ENCODE measurements at regions not wholly inside any gene's neighbourhood (a gene's known extent, or its start where the extent isn't known, plus 50 kb on each side); places are given as distances from the start of the nearest gene placed in this dataset.

GRCh38 chr12:98329589-98329988 lies 185.8 kb upstream of the TMPO start:
- DNase-seq (ENCODE audit: extremely low read depth in 1 of 4, low spot score in 3 of 4) (no peak), ATAC-seq (no peak), FAIRE-seq (no peak)
- Histone ChIP-seq H3K9ac (ENCODE audit: insufficient read depth in 1 of 2, low read depth in 2 of 2, low read length in 2 of 2) (no peak overlapping the region), H3K9me1 (ENCODE audit: control insufficient read depth, insufficient read depth, low read length) (no peaks in the 10 kb centered on the region), H3K9me3 (replicated peaks; ENCODE audit: control insufficient read depth, insufficient read depth, low read depth, low read length) (no peaks in the 10 kb centered on the region), H3K4me1 (replicated peaks in 1 of 2; ENCODE audit: control insufficient read depth in 2 of 2, insufficient read depth in 2 of 2, low read length in 2 of 2) (no peaks in the 10 kb centered on the region), H4K20me1 (replicated peaks; ENCODE audit: control insufficient read depth, insufficient read depth, low read length) (no peaks in the 10 kb centered on the region), H3K36me3 (ENCODE audit: control insufficient read depth, insufficient read depth, low read length) (no peaks in the 10 kb centered on the region), H3K27me3 (ENCODE audit: control insufficient read depth in 2 of 2, insufficient read depth in 2 of 2, low read length in 2 of 2) (no peaks in the 10 kb centered on the region), H3K79me2 (ENCODE audit: control insufficient read depth, insufficient read depth, low read length) (no peaks in the 10 kb centered on the region), H3K27ac (ENCODE audit: extremely low read depth, low read depth, low read length) (no peak overlapping the region), H2AFZ (ENCODE audit: low read depth, low read length) (no peak overlapping the region), H3K4me2 (ENCODE audit: insufficient read depth, low read length) (no peak overlapping the region), H3K4me3 (no peak overlapping the region)
- in situ Hi-C loops (cut with MboI) (no loop called here), intact Hi-C loops (cut with micrococcal nuclease) (no loop called here)
- no TSS peak for BruUV-seq (replicated peaks)
- ChIA-PET POLR2A (no interaction called here), CTCF (ENCODE audit: low intra/inter-chr PET ratio) (no interaction called here)
- 4% methylated on average over 5 of the region's 5 CpGs for WGBS (ENCODE audit: insufficient coverage, low coverage, missing lambda C conversion rate)
- TF ChIP-seq OTX1 (CRISPR knock-in tag; IDR thresholded peaks at IDR 0.05) (no peak), ZNF764 (CRISPR knock-in tag; IDR thresholded peaks at IDR 0.05; ENCODE audit: low read depth) (no peak), USF1 (CRISPR knock-in tag; IDR thresholded peaks at IDR 0.05) (no peak), ZC3H8 (IDR thresholded peaks at IDR 0.05) (no peak), LEF1 (IDR thresholded peaks at IDR 0.05) (no peak), PHF21A (IDR thresholded peaks at IDR 0.05; ENCODE audit: borderline replicate concordance, low read depth) (no peak), CBFA2T3 (IDR thresholded peaks at IDR 0.05) (no peak), ZC3H11A (IDR thresholded peaks at IDR 0.05; ENCODE audit: low read depth, low read length) (no peak), HES1 (IDR thresholded peaks at IDR 0.05; ENCODE audit: low read depth) (no peak), ZNF76 (CRISPR knock-in tag; IDR thresholded peaks at IDR 0.05; ENCODE audit: borderline replicate concordance) (no peak), ZZZ3 (IDR thresholded peaks at IDR 0.05) (no peak), HNRNPL (IDR thresholded peaks at IDR 0.05; ENCODE audit: low read depth, low read length) (no peak), PPARD (CRISPR knock-in tag; IDR thresholded peaks at IDR 0.05) (no peak)
- TF ChIP-seq, protein P1, sequence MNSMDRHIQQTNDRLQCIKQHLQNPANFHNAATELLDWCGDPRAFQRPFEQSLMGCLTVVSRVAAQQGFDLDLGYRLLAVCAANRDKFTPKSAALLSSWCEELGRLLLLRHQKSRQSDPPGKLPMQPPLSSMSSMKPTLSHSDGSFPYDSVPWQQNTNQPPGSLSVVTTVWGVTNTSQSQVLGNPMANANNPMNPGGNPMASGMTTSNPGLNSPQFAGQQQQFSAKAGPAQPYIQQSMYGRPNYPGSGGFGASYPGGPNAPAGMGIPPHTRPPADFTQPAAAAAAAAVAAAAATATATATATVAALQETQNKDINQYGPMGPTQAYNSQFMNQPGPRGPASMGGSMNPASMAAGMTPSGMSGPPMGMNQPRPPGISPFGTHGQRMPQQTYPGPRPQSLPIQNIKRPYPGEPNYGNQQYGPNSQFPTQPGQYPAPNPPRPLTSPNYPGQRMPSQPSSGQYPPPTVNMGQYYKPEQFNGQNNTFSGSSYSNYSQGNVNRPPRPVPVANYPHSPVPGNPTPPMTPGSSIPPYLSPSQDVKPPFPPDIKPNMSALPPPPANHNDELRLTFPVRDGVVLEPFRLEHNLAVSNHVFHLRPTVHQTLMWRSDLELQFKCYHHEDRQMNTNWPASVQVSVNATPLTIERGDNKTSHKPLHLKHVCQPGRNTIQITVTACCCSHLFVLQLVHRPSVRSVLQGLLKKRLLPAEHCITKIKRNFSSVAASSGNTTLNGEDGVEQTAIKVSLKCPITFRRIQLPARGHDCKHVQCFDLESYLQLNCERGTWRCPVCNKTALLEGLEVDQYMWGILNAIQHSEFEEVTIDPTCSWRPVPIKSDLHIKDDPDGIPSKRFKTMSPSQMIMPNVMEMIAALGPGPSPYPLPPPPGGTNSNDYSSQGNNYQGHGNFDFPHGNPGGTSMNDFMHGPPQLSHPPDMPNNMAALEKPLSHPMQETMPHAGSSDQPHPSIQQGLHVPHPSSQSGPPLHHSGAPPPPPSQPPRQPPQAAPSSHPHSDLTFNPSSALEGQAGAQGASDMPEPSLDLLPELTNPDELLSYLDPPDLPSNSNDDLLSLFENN (IDR thresholded peaks at IDR 0.05; ENCODE audit: low read depth in 2 of 2, low read length in 2 of 2): no peak
- TF ChIP-seq, protein P2, sequence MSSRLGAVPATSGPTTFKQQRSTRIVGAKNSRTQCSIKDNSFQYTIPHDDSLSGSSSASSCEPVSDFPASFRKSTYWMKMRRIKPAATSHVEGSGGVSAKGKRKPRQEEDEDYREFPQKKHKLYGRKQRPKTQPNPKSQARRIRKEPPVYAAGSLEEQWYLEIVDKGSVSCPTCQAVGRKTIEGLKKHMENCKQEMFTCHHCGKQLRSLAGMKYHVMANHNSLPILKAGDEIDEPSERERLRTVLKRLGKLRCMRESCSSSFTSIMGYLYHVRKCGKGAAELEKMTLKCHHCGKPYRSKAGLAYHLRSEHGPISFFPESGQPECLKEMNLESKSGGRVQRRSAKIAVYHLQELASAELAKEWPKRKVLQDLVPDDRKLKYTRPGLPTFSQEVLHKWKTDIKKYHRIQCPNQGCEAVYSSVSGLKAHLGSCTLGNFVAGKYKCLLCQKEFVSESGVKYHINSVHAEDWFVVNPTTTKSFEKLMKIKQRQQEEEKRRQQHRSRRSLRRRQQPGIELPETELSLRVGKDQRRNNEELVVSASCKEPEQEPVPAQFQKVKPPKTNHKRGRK (tag; IDR thresholded peaks at IDR 0.05): no peak
- TF ChIP-seq, protein P3, sequence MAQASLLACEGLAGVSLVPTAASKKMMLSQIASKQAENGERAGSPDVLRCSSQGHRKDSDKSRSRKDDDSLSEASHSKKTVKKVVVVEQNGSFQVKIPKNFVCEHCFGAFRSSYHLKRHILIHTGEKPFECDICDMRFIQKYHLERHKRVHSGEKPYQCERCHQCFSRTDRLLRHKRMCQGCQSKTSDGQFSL (CRISPR knock-in tag; IDR thresholded peaks at IDR 0.05): no peak
- TF ChIP-seq, protein P3 (tag; IDR thresholded peaks at IDR 0.05): no peak

Measured in K562 (cell line).